H1 (cell line): ENCODE measurements at regions not wholly inside any gene's neighbourhood (a gene's known extent, or its start where the extent isn't known, plus 50 kb on each side); places are given as distances from the start of the nearest gene placed in this dataset.

Experiments used
- BCL11A ChIP-seq, 2 experiments: IDR thresholded peaks; one replicate each; pipeline ENCODE4 v1.6.1; 2011; ENCODE audit warnings: low read depth in 2 of 2, low read length in 2 of 2, mild to moderate bottlenecking in 2 of 2
- CEBPB ChIP-seq: IDR thresholded peaks from 2 replicates; pipeline ENCODE4 v1.6.1; 2012; ENCODE audit warnings: low read depth, low read length
- EP300 ChIP-seq, 2 experiments: IDR thresholded peaks; 1 replicate in 1 of 2; 2 replicates in 1 of 2; pipeline ENCODE4 v1.6.1; 2011 to 2012; ENCODE audit warnings: low read depth in 2 of 2, low read length in 2 of 2, mild to moderate bottlenecking in 2 of 2, borderline replicate concordance in 1 of 2, inconsistent platforms in 1 of 2, moderate library complexity in 1 of 2
- JUN ChIP-seq: IDR thresholded peaks from 2 replicates; pipeline ENCODE4 v1.6.1; 2011; ENCODE audit warnings: low read depth, mild to moderate bottlenecking, improper control_type of control experiment, low read length
- KDM1A ChIP-seq: fragments of 200-600, 300-600 bp; sonication (generic); IDR thresholded peaks from 2 replicates; pipeline ENCODE4 v1.7.1; 2016; ENCODE audit warnings: mild to moderate bottlenecking, low read length, borderline replicate concordance
- NRF1 ChIP-seq: IDR thresholded peaks from 2 replicates; pipeline ENCODE4 v1.6.1; 2011; ENCODE audit warnings: mild to moderate bottlenecking, low read depth, low read length, improper control_type of control experiment
- POLR2AphosphoS5 ChIP-seq: IDR thresholded peaks from 2 replicates; pipeline ENCODE4 v1.6.1; 2011; ENCODE audit warnings: low read depth, low read length
- RAD21 ChIP-seq, 2 experiments: IDR thresholded peaks in 1 of 2; conservative IDR thresholded peaks in 1 of 2; 2 replicates each; pipeline ENCODE4 v1.6.1; 2011; ENCODE audit warnings: low read depth in 2 of 2, low read length in 2 of 2, improper control_type of control experiment in 1 of 2, inconsistent platforms in 1 of 2, mild to moderate bottlenecking in 1 of 2, moderate library complexity in 1 of 2
- SIX5 ChIP-seq: IDR thresholded peaks from 2 replicates; pipeline ENCODE4 v1.6.1; 2011; ENCODE audit warnings: mild to moderate bottlenecking, low read depth, low read length
- YY1 ChIP-seq: IDR thresholded peaks from 2 replicates; pipeline ENCODE4 v1.6.1; 2011; ENCODE audit warnings: low read depth, mild to moderate bottlenecking, low read length
- ZNF274 ChIP-seq: IDR thresholded peaks from 2 replicates; pipeline ENCODE4 v1.7.0; 2012; ENCODE audit warnings: low read length, borderline replicate concordance; ENCODE audit errors: extremely low read depth
- TF ChIP-seq, protein P1 (sequence below), 3 experiments: IDR thresholded peaks; 1 replicate in 2 of 3; 2 replicates in 1 of 3; pipeline versions ENCODE4 v1.5.1 to v1.6.1; 2011; ENCODE audit warnings: low read length in 3 of 3, mild to moderate bottlenecking in 3 of 3, inconsistent platforms in 2 of 3, low read depth in 1 of 3, moderate library complexity in 1 of 3; ENCODE audit not compliant: insufficient read depth in 1 of 3; ENCODE audit errors: control extremely low read depth in 1 of 3

DNA sequence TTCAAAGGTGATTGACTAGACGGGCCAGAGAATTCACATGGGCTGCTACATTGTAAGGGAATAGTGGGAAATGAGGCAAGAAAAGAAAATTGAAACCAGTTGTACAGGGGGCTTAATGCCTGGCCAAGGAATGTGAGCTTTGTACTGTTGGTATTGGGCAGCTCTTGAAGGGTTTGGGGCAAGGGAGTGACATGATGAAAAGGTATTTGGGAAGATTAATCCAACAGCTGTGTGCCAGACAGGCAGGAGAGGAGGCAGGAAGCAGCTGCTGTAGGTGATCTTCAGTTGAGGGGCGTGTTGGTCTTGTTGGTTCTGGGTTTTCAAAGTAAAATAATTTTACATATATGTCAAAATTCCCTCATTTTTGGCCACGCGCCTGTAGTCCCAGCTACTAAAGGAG is 384.5 kb upstream of the TENM3 start:
- TF ChIP-seq ZNF274 (no peak), SIX5 (no peak), KDM1A (no peak), RAD21 (IDR thresholded peaks at IDR 0.05 in 1 of 2, conservative IDR thresholded peaks at IDR 0.05 in 1 of 2; ENCODE audit: low read depth in 2 of 2, low read length in 2 of 2) (no peak), CEBPB (no peak), NRF1 (no peak), BCL11A (IDR thresholded peaks at IDR 0.05; ENCODE audit: low read depth in 2 of 2, low read length in 2 of 2) (no peak), EP300 (IDR thresholded peaks at IDR 0.05; ENCODE audit: borderline replicate concordance in 1 of 2, low read depth in 2 of 2, low read length in 2 of 2) (no peak), YY1 (no peak), POLR2AphosphoS5 (no peak), JUN (no peak)
- TF ChIP-seq, protein P1, sequence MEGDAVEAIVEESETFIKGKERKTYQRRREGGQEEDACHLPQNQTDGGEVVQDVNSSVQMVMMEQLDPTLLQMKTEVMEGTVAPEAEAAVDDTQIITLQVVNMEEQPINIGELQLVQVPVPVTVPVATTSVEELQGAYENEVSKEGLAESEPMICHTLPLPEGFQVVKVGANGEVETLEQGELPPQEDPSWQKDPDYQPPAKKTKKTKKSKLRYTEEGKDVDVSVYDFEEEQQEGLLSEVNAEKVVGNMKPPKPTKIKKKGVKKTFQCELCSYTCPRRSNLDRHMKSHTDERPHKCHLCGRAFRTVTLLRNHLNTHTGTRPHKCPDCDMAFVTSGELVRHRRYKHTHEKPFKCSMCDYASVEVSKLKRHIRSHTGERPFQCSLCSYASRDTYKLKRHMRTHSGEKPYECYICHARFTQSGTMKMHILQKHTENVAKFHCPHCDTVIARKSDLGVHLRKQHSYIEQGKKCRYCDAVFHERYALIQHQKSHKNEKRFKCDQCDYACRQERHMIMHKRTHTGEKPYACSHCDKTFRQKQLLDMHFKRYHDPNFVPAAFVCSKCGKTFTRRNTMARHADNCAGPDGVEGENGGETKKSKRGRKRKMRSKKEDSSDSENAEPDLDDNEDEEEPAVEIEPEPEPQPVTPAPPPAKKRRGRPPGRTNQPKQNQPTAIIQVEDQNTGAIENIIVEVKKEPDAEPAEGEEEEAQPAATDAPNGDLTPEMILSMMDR (IDR thresholded peaks at IDR 0.05; ENCODE audit: control extremely low read depth in 1 of 3, insufficient read depth in 1 of 3, low read depth in 1 of 3, low read length in 3 of 3) = no peak
